HG03159 (cell line): ENCODE measurements at regions not wholly inside any gene's neighbourhood (a gene's known extent, or its start where the extent isn't known, plus 50 kb on each side); places are given as distances from the start of the nearest gene placed in this dataset.
"Not testable (repeated sequence)": the region's sequence is repeated elsewhere in the genome, so short reads cannot be mapped to it uniquely, and the experiment has no call there.

Source experiments
- ATAC-seq: cut with Tn5 transposase; IDR thresholded peaks from one replicate; pipeline ENCODE4 v1.9.1; 2021; ENCODE audit warnings: mild to moderate bottlenecking, moderate library complexity; ENCODE audit not compliant: unreplicated experiment

- no peak for ATAC-seq
Measured at GRCh38 chr13:32828711-32829110, 187.5 kb upstream of the KL start.

GRCh38 chr13:32829269-32829668 lies 187.0 kb upstream of the KL start:
- no peak for ATAC-seq

- ATAC-seq = no peak
Measured at GRCh38 chr13:32829676-32830335, 186.4 kb upstream of the KL start.

- no peak for ATAC-seq
Measured at GRCh38 chr13:32830336-32831031, 185.7 kb upstream of the KL start.

- ATAC-seq = no peak
Measured at GRCh38 chr13:32837307-32837972, 178.8 kb upstream of the KL start.

GRCh38 chr13:32837973-32838927 lies 178.0 kb upstream of the KL start:
- no peak for ATAC-seq

- ATAC-seq = peak; percentile 81
Measured at GRCh38 chr13:32838945-32839344, 177.3 kb upstream of the KL start.

GRCh38 chr13:32840113-32840512 lies 176.1 kb upstream of the KL start:
- no peak for ATAC-seq

- ATAC-seq = no peak
Measured at GRCh38 chr13:32840989-32841713, 175.1 kb upstream of the KL start.

GRCh38 chr13:32845952-32846950 lies 170.0 kb upstream of the KL start:
- ATAC-seq = no peak

GRCh38 chr13:32847976-32848375 lies 168.2 kb upstream of the KL start:
- ATAC-seq = not testable (repeated sequence)

- ATAC-seq = no peak
Measured at GRCh38 chr13:32849369-32849768, 166.9 kb upstream of the KL start.

- ATAC-seq = no peak
Measured at GRCh38 chr13:32850316-32851052, 165.7 kb upstream of the KL start.

- ATAC-seq = no peak
Measured at GRCh38 chr13:32851083-32852069, 164.8 kb upstream of the KL start.

- ATAC-seq = no peak
Measured at GRCh38 chr13:32852526-32852925, 163.7 kb upstream of the KL start.

GRCh38 chr13:32857077-32857476 lies 159.1 kb upstream of the KL start:
- ATAC-seq = no peak

- ATAC-seq = no peak
Measured at GRCh38 chr13:32857689-32858088, 158.5 kb upstream of the KL start.
